Dermis microvascular lymphatic vessel endothelial cell (primary cell): ENCODE measurements at regions not wholly inside any gene's neighbourhood (a gene's known extent, or its start where the extent isn't known, plus 50 kb on each side); places are given as distances from the start of the nearest gene placed in this dataset.

Experiments
- DNase-seq, 2 donors: peaks; one replicate each; pipeline versions ENCODE4 v3.0.0 to v3.0.0-alpha.2; 2010; ENCODE audit warnings: low read depth in 2 of 2

GRCh38 chr2:216920143-216920876 is 60.4 kb upstream of the TNP1 start:
- no peak for DNase-seq

- peak in 1 of 2 donors; percentile 68 for DNase-seq
Measured at GRCh38 chr2:216918088-216918680, 58.3 kb upstream of the TNP1 start.

- DNase-seq, result no peak
Measured at GRCh38 chr2:216916956-216917650, 57.2 kb upstream of the TNP1 start.

GRCh38 chr2:216915557-216916150 is 55.8 kb upstream of the TNP1 start:
- DNase-seq, result no peak

- DNase-seq, result no peak
Measured at GRCh38 chr2:216914491-216914890, 54.6 kb upstream of the TNP1 start.

- DNase-seq, result no peak
Measured at GRCh38 chr2:216911886-216912285, 52.0 kb upstream of the TNP1 start.

- DNase-seq, result no peak
Measured at GRCh38 chr2:216911008-216911407, 51.1 kb upstream of the TNP1 start.

GRCh38 chr2:216909541-216910210 is 49.8 kb upstream of the TNP1 start:
- DNase-seq, result no peak
